Germinal center (tissue), 1 donor: ENCODE measurements at regions not wholly inside any gene's neighbourhood (a gene's known extent, or its start where the extent isn't known, plus 50 kb on each side); places are given as distances from the start of the nearest gene placed in this dataset.

Experiments used
- DNase-seq: peaks from one replicate; pipeline ENCODE4 v3.0.0; 2012; ENCODE audit warnings: mixed read lengths, low spot score

- no peak for DNase-seq
These were observed 142.0 kb upstream of the MCHR2 start for GRCh38 chr6:100135977-100136376.

GRCh38 chr6:100134703-100135102, 140.7 kb upstream of the MCHR2 start:
- DNase-seq, result no peak

GRCh38 chr6:100134297-100134696, 140.3 kb upstream of the MCHR2 start:
- DNase-seq, result no peak

GRCh38 chr6:100132005-100132404, 138.0 kb upstream of the MCHR2 start:
- DNase-seq, result no peak

- no peak for DNase-seq
These were observed 136.6 kb upstream of the MCHR2 start for GRCh38 chr6:100130630-100131029.

- no peak for DNase-seq
These were observed 132.9 kb upstream of the MCHR2 start for GRCh38 chr6:100126790-100127484.

GRCh38 chr6:100121854-100122609, 128.0 kb upstream of the MCHR2 start:
- DNase-seq, result no peak

- no peak for DNase-seq
These were observed 125.2 kb upstream of the MCHR2 start for GRCh38 chr6:100119261-100119660.

GRCh38 chr6:100118301-100118700, 124.3 kb upstream of the MCHR2 start:
- DNase-seq, result no peak

- DNase-seq, result no peak
These were observed 123.7 kb upstream of the MCHR2 start for GRCh38 chr6:100117680-100118079.

- peak; percentile 22 for DNase-seq
These were observed 122.6 kb upstream of the MCHR2 start for GRCh38 chr6:100116411-100117194.

GRCh38 chr6:100115407-100116101, 121.5 kb upstream of the MCHR2 start:
- DNase-seq, result no peak

- DNase-seq, result no peak
These were observed 119.0 kb upstream of the MCHR2 start for GRCh38 chr6:100112855-100113508.

GRCh38 chr6:100105919-100106529, 112.0 kb upstream of the MCHR2 start:
- DNase-seq, result no peak

- DNase-seq, result no peak
These were observed 111.1 kb upstream of the MCHR2 start for GRCh38 chr6:100105138-100105537.

- DNase-seq, result no peak
These were observed 109.9 kb upstream of the MCHR2 start for GRCh38 chr6:100103931-100104330.

- no peak for DNase-seq
These were observed 109.2 kb upstream of the MCHR2 start for GRCh38 chr6:100103194-100103593.

GRCh38 chr6:100101644-100102043, 107.6 kb upstream of the MCHR2 start:
- DNase-seq, result no peak

GRCh38 chr6:100100776-100101175, 106.8 kb upstream of the MCHR2 start:
- DNase-seq, result no peak

- DNase-seq, result no peak
These were observed 105.4 kb upstream of the MCHR2 start for GRCh38 chr6:100099189-100100074.
